GM21528 (cell line): ENCODE measurements at regions not wholly inside any gene's neighbourhood (a gene's known extent, or its start where the extent isn't known, plus 50 kb on each side); places are given as distances from the start of the nearest gene placed in this dataset.
"Not testable (repeated sequence)": the region's sequence is repeated elsewhere in the genome, so short reads cannot be mapped to it uniquely, and the experiment has no call there.

Experiments
- ATAC-seq: cut with Tn5 transposase; IDR thresholded peaks from one replicate; pipeline ENCODE4 v1.9.1; 2021; ENCODE audit warnings: mild to moderate bottlenecking, moderate library complexity; ENCODE audit not compliant: unreplicated experiment, low FRiP score

GRCh38 chr10:91080776-91081175 is 139.7 kb upstream of the PCGF5 start:
- no peak for ATAC-seq

- ATAC-seq, result no peak
These were observed 138.0 kb upstream of the PCGF5 start for GRCh38 chr10:91082447-91082846.

- no peak for ATAC-seq
These were observed 131.9 kb upstream of the PCGF5 start for GRCh38 chr10:91088300-91089140.

GRCh38 chr10:91090761-91091529 is 129.5 kb upstream of the PCGF5 start:
- ATAC-seq, result no peak

DNA sequence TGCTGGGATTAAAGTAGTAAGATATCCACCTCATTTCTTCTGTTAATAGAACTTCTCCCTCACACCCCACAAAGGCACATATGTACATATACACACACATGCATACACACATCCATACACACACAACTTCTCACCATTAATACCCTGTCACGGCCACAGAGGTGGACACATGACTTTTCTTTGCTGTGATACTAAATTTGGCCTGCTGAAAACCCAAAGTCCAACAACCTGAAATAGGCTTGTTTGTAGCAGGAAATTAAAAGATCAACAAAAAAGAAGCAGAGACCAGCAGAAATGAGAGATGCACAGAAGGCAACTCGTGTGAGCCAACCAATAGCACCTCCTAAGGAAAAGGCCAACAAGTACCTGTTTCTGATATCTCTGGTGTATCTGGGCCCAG is 128.7 kb upstream of the PCGF5 start:
- no peak for ATAC-seq

GRCh38 chr10:91096274-91096673 is 124.2 kb upstream of the PCGF5 start:
- no peak for ATAC-seq

DNA sequence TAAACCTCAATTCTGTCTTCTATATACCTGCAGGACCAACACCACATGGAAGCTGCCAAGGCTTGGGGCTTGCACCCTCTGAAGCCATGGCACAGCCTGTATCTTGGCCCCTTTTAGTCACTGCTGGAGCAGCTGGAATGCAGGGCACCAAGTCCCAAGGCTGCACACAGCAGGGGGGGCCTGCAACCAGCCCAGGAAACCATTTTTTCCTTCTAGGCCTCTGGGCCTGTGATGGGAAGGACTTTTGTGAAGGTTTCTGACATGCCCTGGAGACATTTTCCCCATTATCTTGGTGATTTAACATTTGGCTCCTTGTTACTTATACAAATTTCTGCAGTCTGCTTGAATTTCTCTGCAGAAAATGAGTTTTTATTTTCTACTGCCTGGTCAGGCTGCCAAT is 123.2 kb upstream of the PCGF5 start:
- no peak for ATAC-seq

DNA sequence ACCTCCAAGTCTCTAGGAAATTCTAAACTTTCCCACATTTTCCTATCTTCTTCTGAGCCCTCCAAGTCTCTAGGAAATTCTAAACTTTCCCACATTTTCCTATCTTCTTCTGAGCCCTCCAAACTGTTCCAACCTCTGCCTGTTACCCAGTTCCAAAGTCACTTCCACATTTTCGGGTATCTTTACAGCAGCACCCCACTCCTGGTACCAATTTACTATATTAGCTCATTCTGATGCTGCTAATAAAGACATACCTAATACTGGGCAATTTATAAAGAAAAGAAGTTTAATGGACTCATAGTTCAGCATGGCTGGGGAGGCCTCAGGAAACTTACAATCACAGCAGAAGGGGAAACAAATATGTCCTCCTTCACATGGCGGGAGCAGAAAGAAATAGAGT is 122.4 kb upstream of the PCGF5 start:
- not testable (repeated sequence) for ATAC-seq

DNA sequence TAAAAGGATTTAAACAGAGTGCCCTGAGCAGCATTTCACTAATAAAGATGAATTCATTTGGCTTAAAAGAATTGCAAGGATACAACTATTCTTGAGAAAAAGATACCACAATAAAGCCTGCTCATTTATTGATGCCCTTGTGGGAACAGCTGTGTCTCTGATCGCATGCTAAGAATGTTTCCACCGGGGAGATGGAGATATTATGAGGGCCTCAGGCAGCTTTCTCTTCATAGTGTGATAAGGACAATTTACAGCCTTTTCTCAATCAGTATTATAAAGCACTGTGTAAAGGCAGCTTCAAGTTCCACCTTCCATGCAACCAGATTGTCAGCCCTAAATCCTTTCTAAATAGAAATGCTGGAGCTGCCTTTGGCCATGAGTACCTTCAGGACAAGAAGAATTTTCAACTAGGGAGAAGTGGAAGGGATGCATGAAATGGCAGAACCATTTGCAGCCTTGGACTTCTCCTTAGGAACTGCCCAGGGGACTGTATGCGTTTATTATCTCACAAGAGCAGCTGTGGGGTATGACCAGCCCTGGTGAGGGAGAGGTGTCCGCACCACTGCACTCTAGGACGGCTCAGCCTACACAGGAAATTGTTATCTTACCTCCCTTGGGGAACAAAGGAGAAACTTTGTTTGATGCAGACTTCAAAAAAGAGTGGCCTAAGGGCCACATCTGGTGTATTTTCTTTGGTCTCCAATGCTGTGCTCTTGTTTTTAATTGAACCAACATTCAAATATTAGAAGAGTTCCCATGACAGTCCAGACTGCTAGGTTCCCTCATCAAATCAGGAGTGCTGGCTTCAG is 116.9 kb upstream of the PCGF5 start:
- ATAC-seq, result peak; percentile 74

GRCh38 chr10:91104193-91105041 is 116.0 kb upstream of the PCGF5 start:
- ATAC-seq, result peak; percentile 20

- ATAC-seq, result no peak
These were observed 115.2 kb upstream of the PCGF5 start for GRCh38 chr10:91105269-91105668.

DNA sequence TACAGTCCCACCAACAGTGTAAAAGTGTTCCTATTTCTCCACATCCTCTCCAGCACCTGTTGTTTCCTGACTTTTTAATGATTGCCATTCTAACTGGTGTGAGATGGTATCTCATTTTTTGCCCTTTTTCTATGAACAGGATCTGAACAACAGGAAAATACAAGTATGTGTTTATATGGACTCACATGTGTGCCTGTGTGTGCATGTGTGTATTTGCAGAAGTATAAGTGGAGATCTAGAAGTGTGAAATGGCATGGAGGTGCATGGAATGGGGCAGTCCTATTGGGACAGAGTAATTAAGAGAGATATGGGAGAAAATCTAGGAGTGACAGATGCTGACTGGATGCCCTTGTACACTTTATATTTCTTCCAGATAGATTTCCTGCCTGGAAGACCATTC is 111.6 kb upstream of the PCGF5 start:
- ATAC-seq, result no peak

DNA sequence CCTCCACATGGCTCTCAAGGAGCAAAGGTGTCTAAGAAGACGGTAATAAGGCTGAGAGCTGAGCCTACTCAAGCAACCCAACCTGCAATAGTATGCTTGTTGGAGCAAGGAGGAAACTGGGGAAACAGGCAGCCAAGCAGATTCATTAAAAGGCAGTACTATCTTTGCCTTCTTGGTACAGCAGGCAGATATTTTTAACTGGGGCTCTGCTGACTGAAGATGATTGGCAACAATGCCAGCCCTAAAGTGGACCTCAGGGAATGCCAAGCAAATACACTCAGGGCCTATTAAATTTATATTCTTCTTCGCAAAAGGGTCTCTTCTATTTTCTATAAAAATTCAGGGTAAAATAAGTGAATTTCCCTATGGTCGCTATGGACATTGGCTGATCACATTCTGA is 109.4 kb upstream of the PCGF5 start:
- no peak for ATAC-seq

DNA sequence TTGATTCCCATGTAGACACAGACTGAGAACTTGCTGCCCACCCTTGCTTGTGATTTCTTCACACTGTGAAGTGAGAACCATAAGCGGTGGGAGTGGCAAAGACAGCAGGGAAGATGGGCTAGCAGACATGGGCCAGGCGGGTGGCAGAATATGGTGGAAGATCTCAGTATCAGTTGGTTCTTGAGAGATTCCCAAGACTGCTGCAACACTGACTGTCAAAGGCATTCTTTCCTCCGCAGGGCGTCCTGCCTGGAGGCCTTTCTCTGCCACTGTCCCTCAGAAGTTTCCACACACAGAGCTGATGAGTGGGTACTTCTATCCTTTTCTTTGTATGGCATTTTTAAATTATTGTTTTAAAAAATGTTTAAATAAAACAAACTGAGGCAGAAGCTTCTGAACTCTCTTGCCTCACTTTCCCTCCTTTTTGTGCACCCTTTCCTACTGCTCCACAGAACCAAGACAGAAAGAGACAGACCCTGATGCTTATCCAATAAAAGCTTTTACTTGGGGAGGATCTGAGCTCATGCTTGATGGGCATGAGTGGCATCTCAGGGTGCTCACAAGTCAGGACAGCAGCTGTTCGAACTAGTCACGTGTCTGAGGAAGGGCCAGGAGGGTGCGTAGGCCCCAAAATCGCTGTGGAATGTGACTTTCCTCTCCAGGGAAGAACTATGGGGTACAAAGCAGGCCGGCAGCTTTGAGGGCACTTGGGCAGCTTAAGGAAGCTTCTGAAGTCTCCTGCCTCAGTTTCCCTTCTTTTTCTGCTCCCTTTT is 104.7 kb upstream of the PCGF5 start:
- ATAC-seq, result no peak

- ATAC-seq, result no peak
These were observed 103.0 kb upstream of the PCGF5 start for GRCh38 chr10:91117505-91117904.

DNA sequence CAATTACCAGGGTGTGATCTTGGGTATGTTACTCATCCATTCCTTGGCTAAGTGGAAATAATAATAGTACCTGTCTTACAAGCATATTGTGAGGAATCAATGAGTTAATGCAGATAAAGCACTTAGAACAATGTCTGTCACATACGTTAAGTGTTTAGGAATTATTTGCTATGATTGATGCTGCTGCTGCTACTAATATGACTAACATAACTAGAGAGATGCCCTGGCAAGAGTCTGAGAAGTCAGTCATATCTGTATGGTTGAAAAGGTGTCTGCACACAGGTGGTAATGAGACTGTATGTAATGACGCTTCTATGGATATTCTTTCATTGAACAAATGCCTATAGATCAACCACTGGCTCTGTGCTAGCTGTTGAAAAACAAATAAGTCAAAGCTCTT is 100.1 kb upstream of the PCGF5 start:
- no peak for ATAC-seq

GRCh38 chr10:91123261-91123660 is 97.2 kb upstream of the PCGF5 start:
- ATAC-seq, result no peak

DNA sequence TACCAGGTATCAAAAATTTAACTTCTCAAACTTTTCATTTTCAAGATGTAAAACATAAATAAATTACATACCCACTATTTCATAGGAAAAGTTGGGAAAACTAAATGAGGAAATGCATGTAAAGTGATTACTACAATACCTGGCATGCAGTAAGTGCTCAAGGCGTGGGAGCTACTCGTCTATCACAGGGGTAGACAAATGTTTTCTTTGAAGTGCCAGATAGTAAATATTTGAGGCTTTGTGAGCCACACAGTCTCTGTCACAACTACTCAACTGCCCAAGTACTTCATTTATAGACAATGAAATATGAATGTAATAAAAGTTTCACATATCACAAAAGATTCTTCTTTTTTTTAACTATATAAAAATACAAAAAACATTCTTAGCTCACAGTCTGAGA is 96.4 kb upstream of the PCGF5 start:
- no peak for ATAC-seq

GRCh38 chr10:91126471-91126870 is 94.0 kb upstream of the PCGF5 start:
- ATAC-seq, result no peak
